ENCODE measurements at regions not wholly inside any gene's neighbourhood (a gene's known extent, or its start where the extent isn't known, plus 50 kb on each side); places are given as distances from the start of the nearest gene placed in this dataset.

- no peaks in the 10 kb centered on the region for H3K27me3 ChIP-seq
- TF ChIP-seq CTCF (IDR thresholded peaks at IDR 0.05) = no peak
- intact Hi-C loops (cut with DNase I) = no loop called here
- 63% methylated on average over 3 of the region's 3 CpGs for WGBS
- no peak for DNase-seq (ENCODE audit: extremely low spot score)
- no peak overlapping the region for H3K27ac ChIP-seq (replicated peaks in 1 of 4)
- H3K36me3 ChIP-seq = no peaks in the 10 kb centered on the region
- H3K4me3 ChIP-seq = no peak overlapping the region
- peaks cover 0 to 32% (median 12%) of the 10 kb centered on the region in 4 donors for H3K9me3 ChIP-seq
- no peaks in the 10 kb centered on the region for H3K4me1 ChIP-seq
Observed at GRCh38 chr1:80113168-80114038, 1106.9 kb upstream of the ADGRL4 start.

- 85% methylated on average over 2 of the region's 2 CpGs for WGBS
- H3K27ac ChIP-seq (replicated peaks in 1 of 4) = no peak overlapping the region
- H3K27me3 ChIP-seq = no peaks in the 10 kb centered on the region
- peaks cover 0 to 9% (median 2%) of the 10 kb centered on the region in 4 donors for H3K9me3 ChIP-seq
- no peak for TF ChIP-seq POLR2AphosphoS5 (IDR thresholded peaks at IDR 0.05)
- TF ChIP-seq POLR2A (IDR thresholded peaks at IDR 0.05; ENCODE audit: low read depth) = no peak
- no peak for TF ChIP-seq CTCF (IDR thresholded peaks at IDR 0.05)
- TF ChIP-seq EP300 (IDR thresholded peaks at IDR 0.05) = no peak
- no peaks in the 10 kb centered on the region for H3K36me3 ChIP-seq
- H3K4me1 ChIP-seq = no peaks in the 10 kb centered on the region
- no peak for DNase-seq (ENCODE audit: extremely low spot score)
- intact Hi-C loops (cut with DNase I) = no loop called here
- no peak overlapping the region for H3K4me3 ChIP-seq
Observed at GRCh38 chr1:80101159-80101558, 1094.6 kb upstream of the ADGRL4 start.

GRCh38 chr1:80099713-80100112, 1093.2 kb upstream of the ADGRL4 start:
- 87% methylated on average over 1 of the region's 1 CpG for WGBS
- H3K4me3 ChIP-seq = no peak overlapping the region
- intact Hi-C loops (cut with DNase I) = no loop called here
- no peak overlapping the region for H3K27ac ChIP-seq (replicated peaks in 1 of 4)
- TF ChIP-seq CTCF (IDR thresholded peaks at IDR 0.05) (no peak), POLR2AphosphoS5 (IDR thresholded peaks at IDR 0.05) (no peak), EP300 (IDR thresholded peaks at IDR 0.05) (no peak), POLR2A (IDR thresholded peaks at IDR 0.05; ENCODE audit: low read depth) (no peak)
- H3K4me1 ChIP-seq = no peaks in the 10 kb centered on the region
- H3K36me3 ChIP-seq = no peaks in the 10 kb centered on the region
- H3K9me3 ChIP-seq = peaks cover 0 to 9% (median 2%) of the 10 kb centered on the region in 4 donors
- no peaks in the 10 kb centered on the region for H3K27me3 ChIP-seq
- DNase-seq (ENCODE audit: extremely low spot score) = no peak

- no peak overlapping the region for H3K27ac ChIP-seq (replicated peaks in 1 of 4)
- no peaks in the 10 kb centered on the region for H3K27me3 ChIP-seq
- intact Hi-C loops (cut with DNase I) = no loop called here
- no peak for TF ChIP-seq POLR2AphosphoS5 (IDR thresholded peaks at IDR 0.05)
- no peak for TF ChIP-seq EP300 (IDR thresholded peaks at IDR 0.05)
- TF ChIP-seq CTCF (IDR thresholded peaks at IDR 0.05) = no peak
- no peak for TF ChIP-seq POLR2A (IDR thresholded peaks at IDR 0.05; ENCODE audit: low read depth)
- H3K36me3 ChIP-seq = no peaks in the 10 kb centered on the region
- no peaks in the 10 kb centered on the region for H3K9me3 ChIP-seq
- H3K4me3 ChIP-seq = no peak overlapping the region
- H3K4me1 ChIP-seq = peaks cover 0 to 8% (median 0%) of the 10 kb centered on the region in 4 donors
- DNase-seq (ENCODE audit: extremely low spot score) = no peak
Observed at GRCh38 chr1:80085067-80085466, 1078.5 kb upstream of the ADGRL4 start.

- no peak for TF ChIP-seq CTCF (IDR thresholded peaks at IDR 0.05)
- TF ChIP-seq POLR2AphosphoS5 (IDR thresholded peaks at IDR 0.05) = no peak
- TF ChIP-seq POLR2A (IDR thresholded peaks at IDR 0.05; ENCODE audit: low read depth) = no peak
- no peak for TF ChIP-seq EP300 (IDR thresholded peaks at IDR 0.05)
- Histone ChIP-seq H3K4me1 (peaks cover 0 to 20% (median 0%) of the 10 kb centered on the region in 4 donors), H3K27ac (replicated peaks in 1 of 4) (no peak overlapping the region), H3K27me3 (no peaks in the 10 kb centered on the region), H3K9me3 (no peaks in the 10 kb centered on the region), H3K36me3 (no peaks in the 10 kb centered on the region), H3K4me3 (no peak overlapping the region)
- intact Hi-C loops (cut with DNase I) = no loop called here
- 97% methylated on average over 1 of the region's 1 CpG for WGBS
- DNase-seq (ENCODE audit: extremely low spot score) = no peak
Observed at GRCh38 chr1:80083892-80084291, 1077.4 kb upstream of the ADGRL4 start.
